Heart right ventricle (tissue), 16 donors: ENCODE measurements at regions not wholly inside any gene's neighbourhood (a gene's known extent, or its start where the extent isn't known, plus 50 kb on each side); places are given as distances from the start of the nearest gene placed in this dataset.

Experiments used
- ATAC-seq, 8 donors: fragments of 200-7000 bp; cut with Tn5 transposase; one replicate each; pipeline ENCODE4 v1.9.1; 2020; ENCODE audit warnings: mild to moderate bottlenecking in 8 of 8, moderate library complexity in 8 of 8, moderate number of reproducible peaks in 1 of 8
- DNase-seq, 2 donors: peaks; one replicate each; pipeline ENCODE4 v3.0.0-alpha.2; 2020
- H3K27ac ChIP-seq, 10 donors: fragments of 200-600 bp; sonication (generic) in 2 of 10; one replicate each; pipeline versions ENCODE4 v1.5.0 to v1.8.0; 2020 to 2022; ENCODE audit warnings: mild to moderate bottlenecking in 3 of 10
- H3K27me3 ChIP-seq, 7 donors: fragments of 200-600 bp; one replicate each; pipeline ENCODE4 v1.8.0; 2021 to 2022; ENCODE audit warnings: mild to moderate bottlenecking in 2 of 7
- H3K36me3 ChIP-seq, 9 donors: fragments of 200-600 bp; sonication (generic) in 1 of 9; one replicate each; pipeline versions ENCODE4 v1.5.0 to v1.8.0; 2020 to 2022; ENCODE audit warnings: mild to moderate bottlenecking in 2 of 9
- H3K4me1 ChIP-seq, 9 donors: fragments of 200-600 bp; sonication (generic) in 1 of 9; one replicate each; pipeline versions ENCODE4 v1.5.0 to v1.8.0; 2020 to 2022; ENCODE audit warnings: mild to moderate bottlenecking in 4 of 9
- H3K4me3 ChIP-seq, 10 donors: fragments of 200-600 bp; sonication (generic) in 2 of 10; one replicate each; pipeline versions ENCODE4 v1.5.0 to v1.8.0; 2020 to 2022; ENCODE audit warnings: mild to moderate bottlenecking in 7 of 10, moderate library complexity in 2 of 10
- H3K9me3 ChIP-seq, 11 donors: fragments of 200-600 bp in 10 of 11; sonication (generic) in 2 of 11; one replicate each; pipeline versions ENCODE4 v1.5.0 to v1.8.0; 2013 to 2022; ENCODE audit warnings: mild to moderate bottlenecking in 2 of 11, control low read depth in 1 of 11, moderate library complexity in 1 of 11
- CTCF ChIP-seq, 9 donors: fragments of 200-600 bp; sonication (generic) in 2 of 9; IDR thresholded peaks; one replicate each; pipeline versions ENCODE4 v1.5.0 to v1.8.0; 2021 to 2022; ENCODE audit warnings: antibody characterized with exemption in 9 of 9, mild to moderate bottlenecking in 5 of 9, moderate library complexity in 1 of 9
- WGBS, 2 donors: extraction: QIAGEN DNeasy Blood & Tissue Kit; methylation state at CpG; one replicate each; pipeline ENCODE4 v1.1.7; 2013; ENCODE audit warnings: inconsistent platforms in 1 of 2; 5-methylcytosine and 5-hydroxymethylcytosine counted together
- intact Hi-C, 10 donors: fragments of 100-400 bp; cut with DNase I; formaldehyde crosslinking; loops; one replicate each; pipeline versions ENCODE4 v1.11.1 to v1.14.2; 2022
- donor health status: Arrhythmogenic right ventricular cardiomyopathy.
- donor health status: ischemic (EF 13 %, LVEDD 7.1; RV severe dilation, severe dysfunction).
- donor health status: healthy with polysubstance abuse.
- donor health status: DM: no; HTN: yes; CAD: no.
- donor health status: DM: no; HTN: no; CAD: no.
- donor health status: ischemic (EF 25% LVEDD 6.9; RV normal size, moderate dysfunction).
- donor health status: ischemic (EF 25% LVEDD 5.7; RV mildly dilated, moderate dysfunction).
- donor health status: healthy.
- donor health status: DM: yes; HTN: yes; CAD: no.
- donor health status: Ischemic cardiomyopathy.
- donor health status: ischemic (EF 35%, LVEDD 5.7; RV mildly dilated, moderate dysfunction).
- donor health status: nonischemic (EF 11% LVEDD 7.7; RV severe dilation, severe dysfunction).
- donor health status: DM: yes; HTN: yes; CAD: no.
- donor health status: PGD.
- donor health status: ischemic (EF 29% LVEDD 5.4; RV normal size, mild dysfunction).
- donor health status: nonischemic (EF 23%, LVEDD 6.1; RV moderate dilation, normal function).

- Histone ChIP-seq H3K4me1 (no peaks in the 10 kb centered on the region), H3K9me3 (no peaks in the 10 kb centered on the region), H3K27ac (no peak overlapping the region), H3K36me3 (no peaks in the 10 kb centered on the region), H3K27me3 (no peaks in the 10 kb centered on the region), H3K4me3 (no peak overlapping the region)
- TF ChIP-seq CTCF (IDR thresholded peaks at IDR 0.05) = no peak
- intact Hi-C loops = no loop called here
- DNase-seq = no peak
- no peak for ATAC-seq
- WGBS, 2 donors = 76 to 80% methylated on average over 2 of the region's 2 CpGs
Measured at GRCh38 chr7:118046801-118047200, 137.2 kb upstream of the LSM8 start.

DNA sequence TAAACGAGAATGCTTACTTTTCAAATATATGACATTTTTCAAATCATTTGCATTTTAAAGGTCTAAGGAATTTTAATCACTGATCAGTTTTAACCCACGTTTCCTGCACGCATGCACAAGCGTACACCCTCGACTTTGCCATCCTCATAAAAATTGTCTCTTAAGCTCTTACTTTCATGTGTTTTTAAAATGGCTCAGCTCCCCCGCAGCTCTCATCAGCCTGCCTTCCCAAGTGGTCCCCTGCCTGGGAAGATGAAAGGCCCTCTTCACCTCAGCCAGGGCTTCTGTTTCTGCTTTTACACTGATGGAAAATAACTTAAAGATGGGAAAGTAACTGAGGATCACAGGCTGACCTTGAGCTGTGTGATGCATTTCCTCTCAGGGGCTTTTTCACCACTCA, 131.6 kb upstream of the LSM8 start:
- TF ChIP-seq CTCF (IDR thresholded peaks at IDR 0.05) = no peak
- Histone ChIP-seq H3K4me1 (no peaks in the 10 kb centered on the region), H3K4me3 (no peak overlapping the region), H3K9me3 (no peaks in the 10 kb centered on the region), H3K36me3 (no peaks in the 10 kb centered on the region), H3K27ac (no peak overlapping the region), H3K27me3 (no peaks in the 10 kb centered on the region)
- DNase-seq = no peak
- WGBS, 2 donors = 71 to 75% methylated on average over 6 of the region's 6 CpGs
- ATAC-seq = no peak
- intact Hi-C loops = no loop called here

DNA sequence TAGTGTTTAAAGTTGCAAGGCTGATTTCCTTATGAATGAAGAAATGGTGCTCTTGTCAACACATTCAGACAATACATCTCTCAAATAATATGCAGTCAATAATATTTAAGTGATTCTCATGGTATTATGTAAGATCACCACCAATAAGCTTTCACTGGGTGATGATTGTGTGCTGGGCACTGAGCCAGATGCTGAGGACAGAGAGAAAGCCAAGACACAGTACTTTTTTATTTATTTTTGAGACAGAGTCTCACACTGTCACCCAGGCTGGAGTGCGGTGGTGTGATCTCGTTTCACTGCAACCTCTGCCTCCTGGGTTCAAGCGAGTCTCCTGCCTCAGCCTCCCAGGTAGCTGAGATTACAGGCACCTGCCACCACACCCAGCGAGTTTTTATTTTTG, 130.6 kb upstream of the LSM8 start:
- DNase-seq (no peak), ATAC-seq (no peak)
- Histone ChIP-seq H3K9me3 (no peaks in the 10 kb centered on the region), H3K36me3 (no peaks in the 10 kb centered on the region), H3K27me3 (no peaks in the 10 kb centered on the region), H3K4me1 (no peaks in the 10 kb centered on the region), H3K4me3 (no peak overlapping the region), H3K27ac (no peak overlapping the region)
- intact Hi-C loops = no loop called here
- no peak for TF ChIP-seq CTCF (IDR thresholded peaks at IDR 0.05)
- WGBS, 2 donors = 73 to 79% methylated on average over 4 of the region's 4 CpGs

DNA sequence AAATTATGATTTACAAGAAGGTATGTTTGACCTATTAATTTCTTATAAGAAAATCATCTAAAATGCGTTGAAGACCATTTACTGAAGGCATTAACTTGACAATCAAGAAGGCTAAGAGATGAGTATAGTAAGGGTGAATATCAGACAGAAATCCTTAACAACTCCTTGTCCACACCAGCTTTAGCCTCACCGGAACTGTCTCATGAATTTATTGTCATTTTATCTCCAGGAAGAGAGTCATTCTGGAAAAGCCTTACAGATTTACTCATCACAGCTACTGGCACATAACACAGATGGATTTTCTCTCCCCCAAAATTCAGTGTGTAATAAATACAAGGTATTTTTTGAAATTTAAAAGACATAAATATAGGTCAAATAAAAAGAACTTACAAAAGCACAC, 129.4 kb upstream of the LSM8 start:
- Histone ChIP-seq H3K9me3 (no peaks in the 10 kb centered on the region), H3K36me3 (no peaks in the 10 kb centered on the region), H3K4me1 (no peaks in the 10 kb centered on the region), H3K27ac (no peak overlapping the region), H3K4me3 (no peak overlapping the region), H3K27me3 (no peaks in the 10 kb centered on the region)
- WGBS, 2 donors = 73 to 76% methylated on average over 2 of the region's 2 CpGs
- DNase-seq (no peak), ATAC-seq (no peak)
- intact Hi-C loops = no loop called here
- TF ChIP-seq CTCF (IDR thresholded peaks at IDR 0.05) = no peak

DNA sequence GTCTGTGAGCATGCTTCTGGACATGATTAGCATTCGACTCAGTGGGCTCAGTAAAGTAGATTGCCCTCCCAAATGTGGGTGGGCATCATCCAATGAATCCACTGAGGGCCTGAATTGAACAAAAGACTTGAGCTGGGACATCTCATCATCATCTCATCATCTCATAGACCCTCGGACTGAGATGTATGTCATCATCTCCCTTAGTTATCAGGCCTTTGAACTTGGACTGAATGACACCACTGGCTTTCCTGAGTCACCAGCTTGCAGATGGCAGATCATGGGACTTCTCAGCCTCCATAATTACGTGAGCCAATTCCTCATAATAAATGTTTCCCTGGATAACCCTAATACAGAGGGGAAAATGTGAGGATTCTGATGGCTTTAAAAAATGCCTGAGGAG, 128.3 kb upstream of the LSM8 start:
- intact Hi-C loops = no loop called here
- ATAC-seq = no peak
- no peak for TF ChIP-seq CTCF (IDR thresholded peaks at IDR 0.05)
- no peaks in the 10 kb centered on the region for H3K9me3 ChIP-seq
- no peak for DNase-seq
- H3K4me3 ChIP-seq = no peak overlapping the region
- H3K27ac ChIP-seq = no peak overlapping the region
- H3K27me3 ChIP-seq = no peaks in the 10 kb centered on the region
- no peaks in the 10 kb centered on the region for H3K36me3 ChIP-seq
- WGBS, 2 donors = 73 to 89% methylated on average over 3 of the region's 3 CpGs
- no peaks in the 10 kb centered on the region for H3K4me1 ChIP-seq
